Stimulated activated effector memory CD8-positive, alpha-beta T cell treated with anti-CD3 and anti-CD28 coated beads, Interleukin-12 subunit alpha, Interleukin-12 subunit beta, amount 100 ng/mL, for 72 hours (primary cell): ENCODE measurements at regions not wholly inside any gene's neighbourhood (a gene's known extent, or its start where the extent isn't known, plus 50 kb on each side); places are given as distances from the start of the nearest gene placed in this dataset.
A peak's percentile ranks its signal among the peaks of the same experiment; 100 is the strongest.
"Not testable (repeated sequence)": the region's sequence is repeated elsewhere in the genome, so short reads cannot be mapped to it uniquely, and the experiment has no call there.

Experiments used
- ATAC-seq: fragments of 150-1000 bp; cut with Tn5 transposase; 2 replicates; pipeline ENCODE4 v1.10.0; 2021
- DNase-seq, 2 donors: peaks; one replicate each; pipeline ENCODE4 v3.0.0; 2021 to 2022; ENCODE audit warnings: low spot score in 2 of 2
- H3K27ac Mint-ChIP-seq: one replicate; pipeline ENCODE4 v1.8.0; 2022; ENCODE audit warnings: mild to moderate bottlenecking, mixed read lengths
- H3K36me3 Mint-ChIP-seq: one replicate; pipeline ENCODE4 v1.8.0; 2022; ENCODE audit warnings: mild to moderate bottlenecking, mixed read lengths
- H3K4me1 Mint-ChIP-seq: one replicate; pipeline ENCODE4 v1.8.0; 2022; ENCODE audit warnings: mixed read lengths
- H3K4me3 Mint-ChIP-seq: one replicate; pipeline ENCODE4 v1.8.0; 2022; ENCODE audit warnings: mild to moderate bottlenecking, mixed read lengths
- H3K9me3 Mint-ChIP-seq: one replicate; pipeline ENCODE4 v1.8.0; 2022; ENCODE audit warnings: mixed read lengths

DNA sequence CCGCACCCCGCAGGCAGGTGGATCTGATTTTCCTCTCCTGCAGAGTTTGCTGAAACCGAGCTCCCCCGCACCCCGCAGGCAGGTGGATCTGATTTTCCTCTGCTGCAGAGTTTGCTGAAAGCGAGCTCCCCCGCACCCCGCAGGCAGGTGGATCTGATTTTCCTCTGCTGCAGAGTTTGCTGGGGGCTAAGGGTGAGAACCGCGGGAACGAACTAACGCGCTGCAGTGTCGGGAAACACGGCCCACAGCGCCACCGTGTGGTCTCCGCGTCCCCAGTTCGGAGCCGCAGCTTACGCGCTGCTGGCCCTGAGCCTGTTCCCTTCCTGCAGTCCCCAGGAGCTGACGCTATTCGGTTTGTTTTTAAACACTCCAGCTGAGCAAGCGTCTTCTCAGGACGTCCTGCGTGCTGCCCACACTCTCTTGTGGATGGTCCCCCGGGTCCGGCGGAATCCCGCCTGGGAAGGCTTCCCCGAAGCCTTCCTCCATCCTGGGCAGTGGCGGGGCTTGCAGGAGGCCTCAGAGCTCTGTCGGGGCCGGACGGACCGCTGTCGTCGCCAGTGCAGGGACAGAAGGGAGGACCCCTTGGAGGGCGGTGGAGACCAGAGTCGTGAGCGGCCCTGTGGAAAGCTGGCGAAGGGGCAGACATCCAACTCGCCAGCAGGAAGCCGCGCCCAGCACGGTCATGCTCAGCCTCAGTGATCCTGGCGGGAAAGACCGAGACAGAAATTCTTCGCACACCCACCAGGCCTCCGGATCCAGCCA, 121.2 kb upstream of the LPCAT1 start:
- ATAC-seq, result peak; percentile 89
- peaks cover 10% of the 10 kb centered on the region for H3K4me1 Mint-ChIP-seq
- no peaks in the 10 kb centered on the region for H3K36me3 Mint-ChIP-seq
- peak overlapping the region; percentile 14 for H3K4me3 Mint-ChIP-seq
- H3K9me3 Mint-ChIP-seq, result no peaks in the 10 kb centered on the region
- no peak overlapping the region for H3K27ac Mint-ChIP-seq
- DNase-seq, result peak; percentile 69 to 87

DNA sequence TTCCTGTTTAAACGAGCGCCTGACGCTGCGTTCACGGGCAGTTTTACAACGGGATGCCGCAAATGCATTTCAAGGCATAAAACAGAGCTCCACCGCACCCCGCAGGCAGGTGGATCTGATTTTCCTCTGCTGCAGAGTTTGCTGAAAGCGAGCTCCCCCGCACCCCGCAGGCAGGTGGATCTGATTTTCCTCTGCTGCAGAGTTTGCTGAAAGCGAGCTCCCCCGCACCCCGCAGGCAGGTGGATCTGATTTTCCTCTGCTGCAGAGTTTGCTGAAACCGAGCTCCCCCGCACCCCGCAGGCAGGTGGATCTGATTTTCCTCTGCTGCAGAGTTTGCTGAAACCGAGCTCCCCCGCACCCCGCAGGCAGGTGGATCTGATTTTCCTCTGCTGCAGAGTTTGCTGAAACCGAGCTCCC, 120.6 kb upstream of the LPCAT1 start:
- H3K9me3 Mint-ChIP-seq, DNase-seq: not testable (repeated sequence)

DNA sequence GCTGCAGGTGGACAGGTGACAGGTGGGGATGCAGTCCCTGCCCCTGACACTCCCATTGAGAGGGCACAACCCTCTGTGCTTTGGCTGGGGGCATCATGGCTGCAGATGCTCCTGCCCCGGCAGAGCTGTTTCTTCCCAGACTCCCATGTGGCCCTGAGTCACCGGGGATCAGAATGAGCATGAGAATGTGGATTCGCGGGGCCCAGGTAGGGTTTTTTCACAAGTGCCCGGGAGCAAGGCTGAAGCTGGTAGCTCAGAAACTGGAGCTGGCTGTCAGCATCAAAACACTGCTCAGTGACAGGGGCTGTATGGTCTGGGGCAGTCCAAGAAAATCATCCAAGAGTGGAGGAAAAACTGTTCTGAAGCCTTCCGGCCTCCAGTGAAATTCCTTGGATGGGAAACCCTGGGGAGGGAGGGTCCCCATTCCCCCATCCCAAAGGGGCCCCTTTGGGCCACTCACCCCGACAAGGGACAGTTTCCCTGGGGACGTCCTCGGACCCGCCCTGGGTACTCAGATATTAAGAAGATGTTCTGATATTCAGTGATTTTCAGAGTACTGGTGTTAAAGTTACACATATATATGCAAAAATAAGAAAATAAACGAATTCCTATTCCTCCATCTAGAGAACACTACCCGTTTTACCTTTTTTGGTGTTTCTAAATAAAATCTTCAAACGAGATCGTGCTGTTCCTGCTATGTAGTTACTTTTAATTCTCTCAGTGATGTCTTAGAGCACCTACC, 120.1 kb upstream of the LPCAT1 start:
- Mint-ChIP-seq H3K36me3 (no peaks in the 10 kb centered on the region), H3K4me3 (no peak overlapping the region), H3K9me3 (no peaks in the 10 kb centered on the region), H3K27ac (no peak overlapping the region), H3K4me1 (peaks cover 10% of the 10 kb centered on the region)
- no peak for ATAC-seq
- DNase-seq, result no peak

More for the DNA sequence above, 120.6 kb upstream of the LPCAT1 start:
- H3K4me1 Mint-ChIP-seq, result peaks cover 10% of the 10 kb centered on the region
- not testable (repeated sequence) for H3K27ac Mint-ChIP-seq, ATAC-seq, H3K36me3 Mint-ChIP-seq, H3K4me3 Mint-ChIP-seq

DNA sequence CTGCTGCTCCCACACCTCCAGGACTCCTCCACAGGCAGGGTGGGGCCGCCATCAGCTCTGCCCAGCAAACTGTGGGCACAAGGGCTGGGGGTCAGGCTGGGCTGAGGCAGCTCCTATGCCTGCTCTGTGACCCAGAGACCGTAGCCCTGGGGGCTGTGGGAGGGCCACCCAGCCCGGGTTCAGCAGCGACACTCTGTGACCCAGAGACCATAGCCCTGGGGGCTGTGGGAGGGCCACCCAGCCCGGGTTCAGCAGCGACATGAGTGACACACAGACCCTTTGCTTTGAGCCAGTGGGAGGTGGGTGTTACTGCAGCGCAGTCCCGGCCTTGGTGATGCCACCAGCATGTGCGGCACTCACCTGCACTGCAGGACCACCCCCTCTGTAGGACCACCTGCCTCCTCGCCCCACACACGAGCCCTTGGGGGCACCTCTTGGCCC, 118.9 kb upstream of the LPCAT1 start:
- Mint-ChIP-seq H3K4me3 (no peak overlapping the region), H3K4me1 (peaks cover 10% of the 10 kb centered on the region), H3K36me3 (no peaks in the 10 kb centered on the region), H3K27ac (no peak overlapping the region), H3K9me3 (no peaks in the 10 kb centered on the region)
- no peak for DNase-seq
- no peak for ATAC-seq

DNA sequence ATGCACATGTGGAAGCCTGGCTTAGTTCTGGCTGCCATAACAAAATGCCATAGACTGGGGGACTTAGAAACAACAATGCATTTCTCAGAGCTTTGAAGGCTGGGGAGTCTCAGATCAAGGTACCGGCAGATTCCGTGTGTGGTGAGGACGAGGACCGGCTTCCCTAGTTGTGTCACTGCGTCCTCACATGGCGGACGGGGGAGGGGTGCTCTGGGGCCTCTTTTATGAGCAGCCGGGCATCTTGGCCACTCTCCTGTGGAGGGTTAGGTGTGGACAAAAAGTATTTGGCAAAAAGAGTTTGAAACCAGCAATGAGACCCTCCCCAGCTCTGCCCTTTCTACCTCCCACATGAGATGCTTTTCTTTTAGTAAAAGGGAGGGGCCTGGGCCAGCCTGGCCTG, 118.5 kb upstream of the LPCAT1 start:
- ATAC-seq (no peak), DNase-seq (no peak)
- Mint-ChIP-seq H3K4me1 (peaks cover 10% of the 10 kb centered on the region), H3K27ac (no peak overlapping the region), H3K9me3 (no peaks in the 10 kb centered on the region), H3K36me3 (no peaks in the 10 kb centered on the region), H3K4me3 (no peak overlapping the region)

DNA sequence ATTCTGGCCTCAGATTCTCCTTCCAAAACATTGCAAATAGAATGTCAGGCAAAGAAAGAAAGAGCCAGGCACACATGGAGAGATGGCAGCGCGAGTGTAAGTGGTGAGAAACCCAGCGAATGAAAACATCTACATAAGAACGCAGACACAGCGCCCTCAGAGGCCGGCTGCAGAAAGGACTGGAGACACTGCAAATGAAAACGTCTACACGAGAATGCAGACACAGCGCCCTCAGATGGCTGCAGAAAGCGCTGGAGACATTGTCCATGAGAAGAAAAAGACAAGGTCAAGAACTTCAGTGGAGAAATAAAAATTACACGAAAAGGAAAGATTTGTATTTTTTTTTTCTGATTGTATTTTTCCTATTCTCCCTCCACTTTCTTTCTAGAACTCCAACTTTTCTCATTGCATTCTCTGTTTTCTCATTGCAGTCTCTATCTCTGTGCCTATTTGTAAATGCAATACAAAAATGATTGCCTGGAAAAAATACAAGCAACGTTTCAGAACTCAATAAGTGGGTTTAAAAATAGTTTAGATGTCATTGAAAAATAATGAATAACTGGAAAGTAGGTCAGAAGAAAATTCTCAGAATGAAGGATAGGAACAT, 117.9 kb upstream of the LPCAT1 start:
- ATAC-seq (peak; percentile 82), DNase-seq (peak; percentile 37 to 77)
- H3K4me1 Mint-ChIP-seq, result peaks cover 10% of the 10 kb centered on the region
- no peak overlapping the region for H3K4me3 Mint-ChIP-seq
- no peak overlapping the region for H3K27ac Mint-ChIP-seq
- H3K36me3 Mint-ChIP-seq, result no peaks in the 10 kb centered on the region
- no peaks in the 10 kb centered on the region for H3K9me3 Mint-ChIP-seq

DNA sequence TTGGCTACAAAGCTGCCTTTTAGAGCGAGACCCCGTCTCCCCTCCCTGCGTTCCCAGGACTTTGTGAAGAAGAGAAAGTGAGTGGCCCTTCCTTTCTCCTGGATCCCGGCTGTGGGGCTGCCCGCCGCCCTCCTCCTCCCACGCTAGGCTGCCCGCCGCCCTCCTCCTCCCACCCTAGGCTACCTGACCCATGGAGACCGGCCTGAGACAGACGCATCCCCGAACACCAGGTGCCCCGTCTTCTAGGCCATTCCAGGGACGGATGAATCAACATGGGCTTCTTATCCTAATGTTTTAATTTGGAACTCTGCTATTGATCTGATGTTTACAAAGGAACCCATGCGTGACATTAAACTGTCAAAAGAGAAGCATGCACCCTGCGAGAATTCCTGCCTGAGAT, 117.3 kb upstream of the LPCAT1 start:
- Mint-ChIP-seq H3K36me3 (no peaks in the 10 kb centered on the region), H3K4me3 (no peak overlapping the region), H3K27ac (no peak overlapping the region), H3K9me3 (no peaks in the 10 kb centered on the region), H3K4me1 (peaks cover 16% of the 10 kb centered on the region)
- DNase-seq, result no peak
- no peak for ATAC-seq

DNA sequence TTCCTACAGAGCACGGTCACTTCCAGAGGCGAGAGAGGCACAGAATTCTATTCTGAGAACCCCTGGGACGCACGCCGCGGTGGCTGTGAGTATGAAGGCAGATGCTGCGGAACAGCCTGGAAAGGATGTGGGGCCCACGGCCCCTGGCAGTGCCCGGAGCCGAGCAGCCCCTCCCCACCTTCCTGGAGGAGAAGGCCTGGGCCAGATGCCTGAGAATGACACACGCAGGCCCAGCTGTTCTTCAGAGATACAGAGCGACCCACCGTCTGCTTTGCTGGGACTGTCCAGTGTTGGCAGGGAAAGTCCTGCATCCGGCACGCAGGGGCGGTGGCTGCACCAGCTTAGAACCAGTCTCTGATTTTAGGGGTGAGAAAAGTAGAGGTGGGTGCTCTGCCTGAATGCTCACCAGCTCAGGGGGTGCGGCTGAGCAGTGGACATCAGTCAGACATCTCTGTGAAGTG, 116.7 kb upstream of the LPCAT1 start:
- H3K4me3 Mint-ChIP-seq, result no peak overlapping the region
- H3K27ac Mint-ChIP-seq, result no peak overlapping the region
- ATAC-seq (no peak), DNase-seq (no peak)
- peaks cover 22% of the 10 kb centered on the region for H3K4me1 Mint-ChIP-seq
- H3K36me3 Mint-ChIP-seq, result no peaks in the 10 kb centered on the region
- no peaks in the 10 kb centered on the region for H3K9me3 Mint-ChIP-seq

DNA sequence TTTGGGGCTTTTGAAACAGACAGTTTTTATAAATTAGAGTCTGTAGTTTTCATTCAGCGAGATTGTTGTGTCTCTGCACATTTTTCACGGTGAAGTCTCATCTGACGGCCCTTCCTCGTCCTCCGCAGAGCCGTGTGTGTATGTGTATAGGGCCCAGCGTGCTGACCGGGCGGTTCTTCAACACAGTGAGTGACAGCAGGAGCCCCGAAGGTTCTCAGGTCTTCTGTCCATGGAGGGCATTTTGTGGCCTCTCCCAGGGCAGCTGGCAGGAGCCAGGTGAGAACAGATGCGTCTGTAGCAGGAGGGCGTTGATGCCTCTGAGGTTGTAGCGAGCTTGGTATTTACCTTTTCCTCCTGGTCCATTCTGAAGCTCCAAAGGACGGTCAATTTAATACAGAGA, 116.0 kb upstream of the LPCAT1 start:
- ATAC-seq, result no peak
- H3K4me3 Mint-ChIP-seq, result no peak overlapping the region
- no peaks in the 10 kb centered on the region for H3K9me3 Mint-ChIP-seq
- no peaks in the 10 kb centered on the region for H3K36me3 Mint-ChIP-seq
- H3K4me1 Mint-ChIP-seq, result peaks cover 28% of the 10 kb centered on the region
- no peak for DNase-seq
- no peak overlapping the region for H3K27ac Mint-ChIP-seq

DNA sequence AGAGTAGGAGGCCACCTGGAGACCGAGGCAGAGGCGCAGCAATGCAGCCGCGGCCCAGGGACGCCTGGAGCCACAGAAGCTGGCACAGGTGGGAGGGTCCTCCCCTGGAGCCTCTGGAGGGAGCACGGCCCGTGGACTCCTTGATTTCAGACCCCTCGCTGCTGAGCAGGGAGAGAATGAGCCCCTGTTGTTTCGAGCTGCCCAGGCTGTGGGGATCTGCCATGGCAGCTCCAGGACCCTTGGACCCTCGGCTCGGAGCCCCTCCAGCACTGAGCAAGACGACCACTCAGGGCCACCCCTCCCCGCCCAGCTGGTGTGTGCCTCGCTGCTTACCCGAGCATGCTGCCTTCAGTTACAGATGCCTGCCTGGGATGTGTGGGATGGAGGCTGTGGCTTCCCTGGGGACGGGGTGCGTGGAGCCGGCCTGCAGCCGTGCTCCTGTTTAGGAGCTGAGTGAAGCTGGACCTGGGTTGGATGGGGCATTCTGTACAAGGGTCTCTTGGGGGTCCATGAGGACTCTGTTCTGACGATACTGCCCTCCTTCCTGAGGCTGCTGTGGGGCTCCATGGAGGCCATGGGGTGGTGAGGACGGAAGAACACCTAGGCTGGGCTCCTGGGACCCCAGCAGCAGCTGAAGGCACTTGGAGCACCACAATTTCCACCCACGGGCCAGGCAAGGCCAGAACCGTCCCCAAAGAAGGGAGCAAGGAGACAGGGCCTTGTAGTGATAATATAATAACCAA, 115.1 kb upstream of the LPCAT1 start:
- no peak overlapping the region for H3K4me3 Mint-ChIP-seq
- no peak for ATAC-seq
- peaks cover 6% of the 10 kb centered on the region for H3K36me3 Mint-ChIP-seq
- H3K4me1 Mint-ChIP-seq, result peaks cover 33% of the 10 kb centered on the region
- H3K27ac Mint-ChIP-seq, result peak overlapping the region; percentile 10
- H3K9me3 Mint-ChIP-seq, result no peaks in the 10 kb centered on the region
- no peak for DNase-seq

DNA sequence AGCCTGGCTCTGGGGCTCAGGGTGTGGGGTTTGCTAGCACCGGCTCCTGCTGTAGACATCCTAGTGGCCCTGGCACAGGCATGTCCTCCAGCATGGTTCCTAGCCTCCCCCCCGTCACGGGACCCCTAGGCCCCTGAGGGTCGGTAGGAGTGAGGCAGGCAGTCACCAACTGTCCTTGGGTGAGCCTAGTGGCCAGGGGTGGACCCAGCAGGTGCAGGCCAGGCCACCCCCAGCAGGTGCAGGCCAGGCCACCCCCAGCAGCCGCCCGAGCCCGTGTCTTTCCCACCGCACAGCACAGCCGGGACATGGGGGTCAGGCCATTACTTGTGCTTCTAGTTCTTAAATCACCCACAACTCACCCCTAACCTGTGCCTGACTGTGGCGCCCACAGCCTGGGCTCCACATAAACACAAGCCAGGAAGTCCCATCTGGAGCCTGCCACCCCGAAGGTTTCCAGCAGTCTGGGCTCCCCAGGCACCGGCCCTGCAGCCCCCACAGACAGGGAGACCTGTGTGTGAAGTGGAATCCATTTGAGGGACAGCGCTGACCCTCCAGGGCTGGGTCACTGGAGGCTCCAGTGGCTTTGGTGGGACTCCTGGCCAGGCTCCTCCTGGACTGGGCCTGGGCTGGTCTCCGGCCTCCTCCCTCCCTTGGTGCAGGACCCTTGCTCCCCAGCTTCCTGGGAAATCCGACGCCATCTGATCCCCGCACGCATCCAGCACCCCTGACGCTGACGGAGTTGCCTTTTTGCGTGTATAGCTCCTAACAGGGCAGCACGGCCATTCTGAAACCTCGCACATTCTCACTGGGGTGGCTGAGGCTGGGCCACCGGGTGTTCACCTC, 114.1 kb upstream of the LPCAT1 start:
- Mint-ChIP-seq H3K36me3 (peaks cover 12% of the 10 kb centered on the region), H3K4me3 (no peak overlapping the region), H3K4me1 (peaks cover 38% of the 10 kb centered on the region), H3K9me3 (no peaks in the 10 kb centered on the region), H3K27ac (peak overlapping the region; percentile 10)
- no peak for ATAC-seq
- no peak for DNase-seq

DNA sequence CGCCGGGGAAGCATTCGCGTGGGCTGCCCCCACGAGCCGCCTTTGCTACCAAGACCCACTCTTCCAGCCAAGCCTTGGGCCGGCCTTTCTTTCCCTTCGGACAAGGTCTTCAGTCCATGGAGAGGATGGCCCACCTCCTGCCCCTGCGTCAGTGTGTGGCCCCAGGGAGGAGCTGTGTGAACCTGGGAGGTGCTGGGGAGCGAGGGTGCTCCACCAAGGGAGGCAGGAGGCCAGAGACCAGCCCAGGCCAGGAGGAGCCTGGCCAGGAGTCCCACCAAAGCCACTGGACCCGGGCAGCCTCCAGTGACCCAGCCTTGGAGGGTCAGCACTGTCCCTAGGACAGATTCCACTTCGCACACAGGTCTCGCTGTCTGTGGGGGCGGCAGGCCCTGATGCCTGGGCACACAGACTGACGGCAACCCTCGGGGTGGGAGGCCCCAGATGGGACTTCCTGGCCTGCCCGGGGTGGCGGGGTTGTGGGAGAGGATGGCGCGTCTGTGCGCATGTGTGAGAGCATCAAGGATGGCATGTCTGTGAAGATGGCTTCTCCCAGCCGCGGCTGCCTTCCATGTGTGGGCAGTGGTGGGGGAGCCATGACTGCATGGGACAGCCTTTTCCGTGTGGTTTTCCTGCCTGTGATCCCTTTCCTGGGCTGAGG, 113.3 kb upstream of the LPCAT1 start:
- peaks cover 12% of the 10 kb centered on the region for H3K36me3 Mint-ChIP-seq
- no peaks in the 10 kb centered on the region for H3K9me3 Mint-ChIP-seq
- peak overlapping the region; percentile 78 for H3K27ac Mint-ChIP-seq
- no peak for ATAC-seq
- no peak for DNase-seq
- no peak overlapping the region for H3K4me3 Mint-ChIP-seq
- H3K4me1 Mint-ChIP-seq, result peaks cover 45% of the 10 kb centered on the region

DNA sequence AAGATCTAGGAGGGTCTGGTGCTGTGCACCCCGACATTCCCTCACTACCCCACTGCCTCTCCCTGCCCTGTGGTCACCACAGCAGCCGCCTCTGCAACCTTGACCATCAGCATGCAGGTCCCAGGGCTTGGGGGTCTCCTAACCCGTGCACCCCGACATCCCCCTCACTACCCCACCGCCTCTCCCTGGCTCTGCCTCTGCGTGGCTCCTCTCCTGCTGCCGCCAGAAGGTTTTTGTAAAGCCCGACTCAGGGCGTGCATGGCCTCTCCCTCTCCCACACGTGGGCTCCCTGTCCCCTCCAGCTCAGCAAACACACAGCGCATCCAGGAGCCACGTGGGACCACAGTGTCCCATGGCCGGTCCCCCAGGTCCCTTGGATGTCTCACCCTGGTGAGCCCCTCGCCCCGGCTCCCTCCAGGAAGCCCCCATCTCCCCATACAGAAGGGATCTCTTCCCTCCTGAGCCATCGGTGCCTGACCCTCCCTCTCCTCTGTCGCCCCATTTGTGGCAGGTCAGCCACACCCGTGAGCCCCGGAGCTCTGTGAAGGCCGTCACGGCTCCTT, 112.5 kb upstream of the LPCAT1 start:
- not testable (repeated sequence) for ATAC-seq, H3K9me3 Mint-ChIP-seq, DNase-seq
- peak overlapping the region; percentile 78 for H3K27ac Mint-ChIP-seq
- peaks cover 38% of the 10 kb centered on the region for H3K4me1 Mint-ChIP-seq
- H3K4me3 Mint-ChIP-seq, result peak overlapping the region; percentile 91
- peaks cover 12% of the 10 kb centered on the region for H3K36me3 Mint-ChIP-seq

DNA sequence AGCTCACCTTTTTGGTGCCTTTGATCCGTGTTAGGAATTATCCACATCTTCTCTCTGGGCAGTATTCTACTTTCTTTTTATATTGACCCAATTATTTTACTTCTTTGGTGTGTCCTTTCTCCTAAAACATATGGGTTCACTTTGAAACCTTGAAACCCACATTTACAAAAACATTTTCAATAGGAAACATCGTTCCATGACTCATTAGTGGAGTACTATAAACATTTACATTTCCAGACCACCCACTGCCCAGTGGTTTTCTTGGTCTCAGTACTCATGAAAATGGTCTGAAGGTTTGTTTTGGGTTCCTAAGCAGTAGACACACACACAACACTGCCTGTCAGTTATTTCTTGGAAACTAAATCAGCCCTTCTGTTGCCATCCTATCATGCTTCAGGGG, 111.7 kb upstream of the LPCAT1 start:
- H3K9me3 Mint-ChIP-seq, ATAC-seq, DNase-seq: not testable (repeated sequence)
- Mint-ChIP-seq H3K36me3 (peaks cover 12% of the 10 kb centered on the region), H3K4me3 (peak overlapping the region; percentile 91), H3K27ac (peak overlapping the region; percentile 78), H3K4me1 (peaks cover 36% of the 10 kb centered on the region)
